Brain microvascular endothelial cell (primary cell): ENCODE measurements at regions not wholly inside any gene's neighbourhood (a gene's known extent, or its start where the extent isn't known, plus 50 kb on each side); places are given as distances from the start of the nearest gene placed in this dataset.

ENCODE experiments used
- DNase-seq: peaks from one replicate; pipeline ENCODE4 v3.0.0-alpha.2; 2020
- H3K27ac ChIP-seq: fragments of 250-450 bp; sonication (Bioruptor Pico); 2 replicates; pipeline ENCODE4 v1.5.1; 2020; ENCODE audit warnings: mild to moderate bottlenecking, moderate library complexity
- H3K27me3 ChIP-seq: fragments of 250-450 bp; sonication (Bioruptor Pico); replicated peaks from 2 replicates; pipeline ENCODE4 v1.5.1; 2020; ENCODE audit warnings: mild to moderate bottlenecking
- H3K36me3 ChIP-seq: fragments of 250-450 bp; sonication (Bioruptor Pico); replicated peaks from 2 replicates; pipeline ENCODE4 v1.5.1; 2020; ENCODE audit warnings: mild to moderate bottlenecking
- H3K4me3 ChIP-seq: 2 replicates; pipeline ENCODE4 v1.5.1; 2011; ENCODE audit warnings: low read depth, mild to moderate bottlenecking, control low read depth, low read length, moderate library complexity
- CTCF ChIP-seq: IDR thresholded peaks from 2 replicates; pipeline ENCODE4 v1.5.1; 2011; ENCODE audit warnings: low read depth, mild to moderate bottlenecking, moderate library complexity, low read length, control low read depth, inconsistent platforms; ENCODE audit errors: missing control alignments
- in situ Hi-C: cut with HindIII; loops from 2 replicates; pipeline ENCODE4 v1.10.0; 2017; ENCODE audit warnings: low sequenced_read_pairs, low pct_ligation_motif_present

DNA sequence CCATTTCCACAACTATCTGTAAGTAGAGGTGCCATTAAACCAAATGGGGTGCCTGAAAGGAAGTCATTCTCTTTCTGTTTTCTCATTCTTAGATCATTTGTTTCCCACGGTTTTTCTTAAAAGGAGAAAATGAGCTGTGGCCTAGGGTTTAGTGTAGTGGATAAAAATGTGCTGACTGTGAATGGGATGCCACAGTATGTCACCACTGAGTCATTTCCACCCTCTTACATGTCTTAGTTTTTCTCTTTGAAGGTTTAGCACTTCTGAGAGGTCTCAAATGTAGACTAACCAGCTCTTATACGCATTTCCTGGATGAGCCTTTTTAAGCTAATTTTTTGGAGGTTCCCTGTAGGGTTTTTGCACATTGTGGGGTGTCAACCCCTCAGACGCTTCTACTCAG lies 244.5 kb upstream of the SPANXN1 start:
- DNase-seq, result peak; percentile 16
- H3K27ac ChIP-seq, result peak overlapping the region; percentile 59
- no peak overlapping the region for H3K4me3 ChIP-seq
- TF ChIP-seq CTCF, result no peak
- H3K27me3 ChIP-seq, result no peaks in the 10 kb centered on the region
- H3K36me3 ChIP-seq, result no peaks in the 10 kb centered on the region
- in situ Hi-C loops, result no loop called here

GRCh38 chrX:145003443-145003842 lies 243.9 kb upstream of the SPANXN1 start:
- no peak for DNase-seq
- no peaks in the 10 kb centered on the region for H3K27me3 ChIP-seq
- in situ Hi-C loops, result no loop called here
- no peak for TF ChIP-seq CTCF
- no peak overlapping the region for H3K4me3 ChIP-seq
- no peaks in the 10 kb centered on the region for H3K36me3 ChIP-seq
- peak overlapping the region; percentile 35 for H3K27ac ChIP-seq

DNA sequence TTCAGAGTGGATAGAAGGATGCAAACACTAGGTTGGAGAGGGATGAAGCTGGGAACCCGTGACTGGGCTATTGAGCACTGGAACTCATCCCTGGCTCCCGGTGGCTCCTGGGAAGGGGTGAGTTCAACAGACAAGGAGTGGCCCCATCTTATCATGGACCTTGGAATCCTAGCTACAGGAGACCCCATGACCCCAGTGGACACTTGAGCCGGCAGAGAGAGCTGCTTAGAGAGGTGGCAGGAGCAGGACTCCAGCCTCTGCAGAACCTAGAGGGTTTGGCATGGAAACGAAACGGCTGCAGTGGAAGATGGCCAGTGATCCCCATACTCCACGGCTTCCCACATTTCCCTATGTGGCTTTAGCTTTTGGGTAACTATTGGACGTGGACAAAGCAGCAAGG lies 205.8 kb upstream of the SPANXN1 start:
- no peak for TF ChIP-seq CTCF
- no peak overlapping the region for H3K27ac ChIP-seq
- DNase-seq, result no peak
- no peaks in the 10 kb centered on the region for H3K27me3 ChIP-seq
- in situ Hi-C loops, result no loop called here
- H3K4me3 ChIP-seq, result no peak overlapping the region
- H3K36me3 ChIP-seq, result no peaks in the 10 kb centered on the region

- in situ Hi-C loops, result no loop called here
Observed at GRCh38 chrX:145068450-145068849, 178.9 kb upstream of the SPANXN1 start.

DNA sequence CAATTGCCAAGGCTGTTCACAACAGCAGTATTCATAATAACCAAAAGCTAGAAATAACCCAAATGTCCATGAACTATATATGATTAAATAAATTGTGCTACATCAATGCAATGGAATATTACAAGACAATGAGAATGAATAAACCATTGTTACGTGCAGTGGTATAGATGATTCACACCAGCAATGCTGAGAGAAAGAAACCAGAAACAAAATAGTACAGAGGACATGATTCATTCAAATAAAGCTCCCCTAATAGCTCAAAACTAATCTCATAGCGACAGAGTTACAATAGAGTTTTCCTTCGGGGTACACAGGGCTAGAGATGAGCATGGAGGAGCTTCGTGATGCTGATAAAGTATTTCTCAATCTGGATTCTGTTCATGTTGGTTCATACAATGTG lies 148.1 kb upstream of the SPANXN1 start:
- H3K27ac ChIP-seq, result no peak overlapping the region

More at GRCh38 chrX:145068450-145068849, 178.9 kb upstream of the SPANXN1 start:
- Histone ChIP-seq H3K4me3 (no peak overlapping the region), H3K27me3 (no peaks in the 10 kb centered on the region), H3K36me3 (no peaks in the 10 kb centered on the region), H3K27ac (no peak overlapping the region)
- TF ChIP-seq CTCF, result no peak
- no peak for DNase-seq

More for the DNA sequence above, 148.1 kb upstream of the SPANXN1 start:
- H3K27me3 ChIP-seq, result no peaks in the 10 kb centered on the region
- in situ Hi-C loops, result no loop called here
- H3K4me3 ChIP-seq, result no peak overlapping the region
- TF ChIP-seq CTCF, result no peak
- H3K36me3 ChIP-seq, result no peaks in the 10 kb centered on the region
- no peak for DNase-seq
